C4-2B (cell line): ENCODE measurements at regions not wholly inside any gene's neighbourhood (a gene's known extent, or its start where the extent isn't known, plus 50 kb on each side); places are given as distances from the start of the nearest gene placed in this dataset.

Source experiments
- ZFX ChIP-seq: fragments of 450-650 bp; IDR thresholded peaks from 2 replicates; pipeline ENCODE4 v1.6.1; 2017
- TF ChIP-seq, protein P1 (sequence below): fragments of 450-650 bp; conservative IDR thresholded peaks from 2 replicates; pipeline ENCODE4 v1.5.1; 2017; ENCODE audit warnings: mild to moderate bottlenecking

DNA sequence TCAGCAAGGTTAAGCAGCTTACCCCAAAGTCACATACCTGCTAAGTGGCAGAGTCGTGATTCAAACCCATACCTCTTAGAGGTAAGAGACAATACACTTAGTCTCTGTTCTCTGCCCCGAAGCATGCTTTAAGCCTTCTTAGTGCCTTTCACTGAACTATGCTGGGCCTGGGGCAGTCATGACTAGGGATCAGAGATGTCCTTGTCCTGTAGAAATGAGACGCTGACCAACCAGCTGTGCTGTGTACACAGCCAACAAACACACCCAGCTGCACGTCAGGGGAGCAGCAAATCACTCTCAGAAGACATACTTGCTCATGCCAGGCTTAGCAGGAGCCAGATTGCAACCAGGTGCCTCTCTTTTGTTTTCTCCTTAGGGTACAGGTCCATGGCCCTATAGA lies 255.7 kb downstream of the BUD13 start:
- TF ChIP-seq, protein P1, sequence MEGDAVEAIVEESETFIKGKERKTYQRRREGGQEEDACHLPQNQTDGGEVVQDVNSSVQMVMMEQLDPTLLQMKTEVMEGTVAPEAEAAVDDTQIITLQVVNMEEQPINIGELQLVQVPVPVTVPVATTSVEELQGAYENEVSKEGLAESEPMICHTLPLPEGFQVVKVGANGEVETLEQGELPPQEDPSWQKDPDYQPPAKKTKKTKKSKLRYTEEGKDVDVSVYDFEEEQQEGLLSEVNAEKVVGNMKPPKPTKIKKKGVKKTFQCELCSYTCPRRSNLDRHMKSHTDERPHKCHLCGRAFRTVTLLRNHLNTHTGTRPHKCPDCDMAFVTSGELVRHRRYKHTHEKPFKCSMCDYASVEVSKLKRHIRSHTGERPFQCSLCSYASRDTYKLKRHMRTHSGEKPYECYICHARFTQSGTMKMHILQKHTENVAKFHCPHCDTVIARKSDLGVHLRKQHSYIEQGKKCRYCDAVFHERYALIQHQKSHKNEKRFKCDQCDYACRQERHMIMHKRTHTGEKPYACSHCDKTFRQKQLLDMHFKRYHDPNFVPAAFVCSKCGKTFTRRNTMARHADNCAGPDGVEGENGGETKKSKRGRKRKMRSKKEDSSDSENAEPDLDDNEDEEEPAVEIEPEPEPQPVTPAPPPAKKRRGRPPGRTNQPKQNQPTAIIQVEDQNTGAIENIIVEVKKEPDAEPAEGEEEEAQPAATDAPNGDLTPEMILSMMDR: no peak
- TF ChIP-seq ZFX: no peak
